ENCODE measurements at regions not wholly inside any gene's neighbourhood (a gene's known extent, or its start where the extent isn't known, plus 50 kb on each side); places are given as distances from the start of the nearest gene placed in this dataset.

DNA sequence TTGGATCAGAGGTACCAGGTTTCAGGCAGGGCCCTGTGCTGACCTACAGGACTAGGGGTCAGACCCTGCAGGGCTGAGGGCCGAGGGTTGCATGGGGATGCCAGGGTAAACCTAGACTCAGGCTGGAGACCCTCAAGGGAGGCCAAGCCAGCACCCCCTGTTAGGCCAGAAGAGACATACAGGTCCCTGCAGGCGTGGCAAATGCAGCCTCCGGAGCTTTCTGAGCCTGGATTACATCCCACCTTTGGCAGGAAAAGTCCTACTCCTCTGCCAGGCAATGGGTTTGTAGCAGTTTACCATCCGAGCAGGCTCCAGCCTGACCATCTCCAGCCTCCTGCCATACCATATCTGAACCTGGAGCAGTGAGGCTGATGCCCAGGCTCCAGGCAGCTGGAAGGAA lies 425.3 kb downstream of the NPHP4 start:
- TF ChIP-seq, protein P1, sequence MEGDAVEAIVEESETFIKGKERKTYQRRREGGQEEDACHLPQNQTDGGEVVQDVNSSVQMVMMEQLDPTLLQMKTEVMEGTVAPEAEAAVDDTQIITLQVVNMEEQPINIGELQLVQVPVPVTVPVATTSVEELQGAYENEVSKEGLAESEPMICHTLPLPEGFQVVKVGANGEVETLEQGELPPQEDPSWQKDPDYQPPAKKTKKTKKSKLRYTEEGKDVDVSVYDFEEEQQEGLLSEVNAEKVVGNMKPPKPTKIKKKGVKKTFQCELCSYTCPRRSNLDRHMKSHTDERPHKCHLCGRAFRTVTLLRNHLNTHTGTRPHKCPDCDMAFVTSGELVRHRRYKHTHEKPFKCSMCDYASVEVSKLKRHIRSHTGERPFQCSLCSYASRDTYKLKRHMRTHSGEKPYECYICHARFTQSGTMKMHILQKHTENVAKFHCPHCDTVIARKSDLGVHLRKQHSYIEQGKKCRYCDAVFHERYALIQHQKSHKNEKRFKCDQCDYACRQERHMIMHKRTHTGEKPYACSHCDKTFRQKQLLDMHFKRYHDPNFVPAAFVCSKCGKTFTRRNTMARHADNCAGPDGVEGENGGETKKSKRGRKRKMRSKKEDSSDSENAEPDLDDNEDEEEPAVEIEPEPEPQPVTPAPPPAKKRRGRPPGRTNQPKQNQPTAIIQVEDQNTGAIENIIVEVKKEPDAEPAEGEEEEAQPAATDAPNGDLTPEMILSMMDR (IDR thresholded peaks at IDR 0.05) = no peak
- TF ChIP-seq POLR2A (IDR thresholded peaks at IDR 0.05) = no peak

Data from breast epithelium (tissue), 3 donors.